Fibroblast of the aortic adventitia (primary cell): ENCODE measurements at regions not wholly inside any gene's neighbourhood (a gene's known extent, or its start where the extent isn't known, plus 50 kb on each side); places are given as distances from the start of the nearest gene placed in this dataset.
A peak's percentile ranks its signal among the peaks of the same experiment; 100 is the strongest.

Experiments
- DNase-seq: peaks from one replicate; pipeline ENCODE4 v3.0.0-alpha.2; 2010; ENCODE audit warnings: low read depth
- H3K4me3 ChIP-seq: 2 replicates; pipeline ENCODE4 v1.5.1; 2011; ENCODE audit warnings: low read depth, mild to moderate bottlenecking, control low read depth, low read length, moderate library complexity
- CTCF ChIP-seq: IDR thresholded peaks from 2 replicates; pipeline ENCODE4 v1.5.1; 2011; ENCODE audit warnings: mild to moderate bottlenecking, low read length, control low read depth, inconsistent platforms; ENCODE audit not compliant: insufficient read depth

DNA sequence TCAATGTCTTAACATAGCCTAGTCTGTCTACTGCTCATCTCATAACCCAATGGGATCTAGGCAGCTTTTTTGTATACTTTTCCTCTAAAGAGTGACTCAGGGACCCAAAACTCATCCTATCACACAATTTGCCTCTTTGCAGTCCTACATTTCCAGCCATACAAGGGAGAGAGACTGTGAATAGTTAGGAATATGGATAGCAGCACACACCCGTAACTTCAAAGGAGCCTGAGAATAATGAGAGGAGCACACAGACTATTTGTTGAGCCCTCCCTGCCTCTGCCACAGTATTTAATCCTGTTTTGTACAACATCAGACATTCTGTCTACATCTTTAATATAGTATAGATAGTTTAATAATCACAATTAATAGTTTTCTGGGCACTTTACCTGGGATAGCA is 83.2 kb downstream of the AREG start:
- TF ChIP-seq CTCF = no peak
- no peak overlapping the region for H3K4me3 ChIP-seq
- no peak for DNase-seq

GRCh38 chr4:74529284-74530041 is 84.5 kb downstream of the AREG start:
- no peak for DNase-seq
- H3K4me3 ChIP-seq = no peak overlapping the region
- no peak for TF ChIP-seq CTCF

- TF ChIP-seq CTCF = peak; percentile 54
- DNase-seq = peak; percentile 93
- no peak overlapping the region for H3K4me3 ChIP-seq
Measured at GRCh38 chr4:74531963-74532794, 87.2 kb downstream of the AREG start.

DNA sequence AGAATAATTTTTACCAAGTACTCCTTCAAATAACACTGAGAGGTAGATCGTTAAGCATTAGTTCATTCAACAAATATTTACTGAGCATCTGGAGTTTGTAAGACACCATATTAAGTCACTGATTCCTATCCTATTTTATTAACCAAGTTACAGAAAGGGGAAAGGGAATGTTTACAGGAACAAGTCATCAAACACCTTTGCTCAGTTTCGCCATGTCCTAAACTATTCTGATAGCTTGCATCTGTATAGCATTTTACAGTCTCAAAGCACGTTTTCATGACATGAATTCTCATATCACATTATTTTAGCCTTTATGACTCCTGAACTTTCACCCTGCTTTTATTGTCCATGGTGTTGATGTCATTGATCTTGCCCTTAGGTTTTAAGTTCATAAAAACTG is 89.2 kb downstream of the AREG start:
- DNase-seq = no peak
- H3K4me3 ChIP-seq = no peak overlapping the region
- no peak for TF ChIP-seq CTCF

- TF ChIP-seq CTCF = no peak
- peak; percentile 36 for DNase-seq
- H3K4me3 ChIP-seq = no peak overlapping the region
Measured at GRCh38 chr4:74534936-74535335, 90.0 kb downstream of the AREG start.

GRCh38 chr4:74535512-74535911 is 90.6 kb downstream of the AREG start:
- TF ChIP-seq CTCF = no peak

More at GRCh38 chr4:74535512-74535911, 90.6 kb downstream of the AREG start:
- no peak for DNase-seq
- no peak overlapping the region for H3K4me3 ChIP-seq
